ENCODE measurements at regions not wholly inside any gene's neighbourhood (a gene's known extent, or its start where the extent isn't known, plus 50 kb on each side); places are given as distances from the start of the nearest gene placed in this dataset.

GRCh38 chr20:11230999-11231398, 557.2 kb upstream of the JAG1 start:
- Histone ChIP-seq H3K36me3 (ENCODE audit: control insufficient read depth in 1 of 2, insufficient read depth in 2 of 2, low read length in 2 of 2) (no peaks in the 10 kb centered on the region), H3K27ac (ENCODE audit: low read depth, low read length) (no peak overlapping the region), H3K4me3 (replicated peaks in 1 of 2; ENCODE audit: low read depth in 1 of 2, low read length in 2 of 2) (no peak overlapping the region), H3K4me2 (ENCODE audit: low read length) (no peak overlapping the region), H3K9me2 (ENCODE audit: insufficient read depth) (no peaks in the 10 kb centered on the region), H3K9me3 (ENCODE audit: control insufficient read depth in 1 of 2, insufficient read depth in 1 of 2, low read depth in 1 of 2, low read length in 2 of 2) (no peaks in the 10 kb centered on the region), H3K27me3 (ENCODE audit: insufficient read depth, low read length) (no peaks in the 10 kb centered on the region), H4K20me1 (ENCODE audit: insufficient read depth) (no peaks in the 10 kb centered on the region), H3K9ac (ENCODE audit: low read length) (no peak overlapping the region), H2AFZ (ENCODE audit: low read depth, low read length, poor library complexity, severe bottlenecking) (no peak overlapping the region), H3K79me2 (ENCODE audit: insufficient read depth, low read length) (no peaks in the 10 kb centered on the region), H3K4me1 (ENCODE audit: control insufficient read depth in 1 of 2, insufficient read depth in 2 of 2, low read length in 2 of 2) (peaks cover 6 to 11% of the 10 kb centered on the region in 2 experiments; a peak in 3 of 4 replicates)
- RAD21 ChIA-PET (ENCODE audit: low non-redundant PET in 1 of 2, low total read pairs in 2 of 2, uncharacterized antibody in 2 of 2, unreplicated experiment in 2 of 2): no interaction called here
- DNase-seq (ENCODE audit: low read depth, low spot score): no peak
- intact Hi-C loops (cut with micrococcal nuclease): no loop called here
- CTCF ChIA-PET: no interaction called here
- BruUV-seq (replicated peaks): no TSS peak
- POLR2A ChIA-PET: no interaction called here
- no peak for TF ChIP-seq TCF7L2 (IDR thresholded peaks at IDR 0.05; ENCODE audit: borderline replicate concordance, extremely low read depth, insufficient read depth, insufficient read length)
- TF ChIP-seq EZH2 (IDR thresholded peaks at IDR 0.05): no peak
- no peak for TF ChIP-seq EZH2phosphoT487 (IDR thresholded peaks at IDR 0.05; ENCODE audit: borderline replicate concordance)
- no peak for TF ChIP-seq SIN3A (IDR thresholded peaks at IDR 0.05; ENCODE audit: low read depth)
- TF ChIP-seq ZFX (IDR thresholded peaks at IDR 0.05): no peak
- TF ChIP-seq POLR2AphosphoS5 (IDR thresholded peaks at IDR 0.05; ENCODE audit: low read depth, low read length): no peak
- TF ChIP-seq POLR2A (IDR thresholded peaks at IDR 0.05; ENCODE audit: borderline replicate concordance, extremely low read depth, insufficient read depth, insufficient read length): no peak
- no peak for TF ChIP-seq JUND (IDR thresholded peaks at IDR 0.05)
- no peak for TF ChIP-seq ZNF274 (IDR thresholded peaks at IDR 0.05; ENCODE audit: low read depth, low read length)
- TF ChIP-seq, protein P1, sequence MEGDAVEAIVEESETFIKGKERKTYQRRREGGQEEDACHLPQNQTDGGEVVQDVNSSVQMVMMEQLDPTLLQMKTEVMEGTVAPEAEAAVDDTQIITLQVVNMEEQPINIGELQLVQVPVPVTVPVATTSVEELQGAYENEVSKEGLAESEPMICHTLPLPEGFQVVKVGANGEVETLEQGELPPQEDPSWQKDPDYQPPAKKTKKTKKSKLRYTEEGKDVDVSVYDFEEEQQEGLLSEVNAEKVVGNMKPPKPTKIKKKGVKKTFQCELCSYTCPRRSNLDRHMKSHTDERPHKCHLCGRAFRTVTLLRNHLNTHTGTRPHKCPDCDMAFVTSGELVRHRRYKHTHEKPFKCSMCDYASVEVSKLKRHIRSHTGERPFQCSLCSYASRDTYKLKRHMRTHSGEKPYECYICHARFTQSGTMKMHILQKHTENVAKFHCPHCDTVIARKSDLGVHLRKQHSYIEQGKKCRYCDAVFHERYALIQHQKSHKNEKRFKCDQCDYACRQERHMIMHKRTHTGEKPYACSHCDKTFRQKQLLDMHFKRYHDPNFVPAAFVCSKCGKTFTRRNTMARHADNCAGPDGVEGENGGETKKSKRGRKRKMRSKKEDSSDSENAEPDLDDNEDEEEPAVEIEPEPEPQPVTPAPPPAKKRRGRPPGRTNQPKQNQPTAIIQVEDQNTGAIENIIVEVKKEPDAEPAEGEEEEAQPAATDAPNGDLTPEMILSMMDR (IDR thresholded peaks at IDR 0.05 in 2 of 3, conservative IDR thresholded peaks at IDR 0.05 in 1 of 3; ENCODE audit: borderline replicate concordance in 1 of 3, insufficient read depth in 1 of 3, low read depth in 2 of 3, low read length in 2 of 3): no peak
- TF ChIP-seq ATF3 (IDR thresholded peaks at IDR 0.05): no peak
- no peak for TF ChIP-seq RAD21 (IDR thresholded peaks at IDR 0.05; ENCODE audit: low read depth)
- no peak for TF ChIP-seq SRF (IDR thresholded peaks at IDR 0.05; ENCODE audit: low read depth)
- no peak for TF ChIP-seq CEBPB (IDR thresholded peaks at IDR 0.05; ENCODE audit: low read depth)
- no peak for TF ChIP-seq SP1 (IDR thresholded peaks at IDR 0.05; ENCODE audit: low read depth)
- no peak for ATAC-seq
